HG02884 (cell line): ENCODE measurements at regions not wholly inside any gene's neighbourhood (a gene's known extent, or its start where the extent isn't known, plus 50 kb on each side); places are given as distances from the start of the nearest gene placed in this dataset.
"Not testable (repeated sequence)": the region's sequence is repeated elsewhere in the genome, so short reads cannot be mapped to it uniquely, and the experiment has no call there.

Experiments used
- ATAC-seq: cut with Tn5 transposase; IDR thresholded peaks from one replicate; pipeline ENCODE4 v1.9.1; 2021; ENCODE audit warnings: mild to moderate bottlenecking, moderate library complexity; ENCODE audit not compliant: unreplicated experiment

- ATAC-seq: no peak
Observed at GRCh38 chr10:81200801-81201200, 663.1 kb downstream of the SH2D4B start.

- not testable (repeated sequence) for ATAC-seq
Observed at GRCh38 chr10:81207359-81207758, 667.6 kb upstream of the NRG3 start.

GRCh38 chr10:81213370-81213769, 661.6 kb upstream of the NRG3 start:
- ATAC-seq: no peak

- ATAC-seq: no peak
Observed at GRCh38 chr10:81215498-81215897, 659.5 kb upstream of the NRG3 start.

GRCh38 chr10:81216949-81217348, 658.0 kb upstream of the NRG3 start:
- ATAC-seq: no peak

- ATAC-seq: no peak
Observed at GRCh38 chr10:81218307-81218706, 656.7 kb upstream of the NRG3 start.

GRCh38 chr10:81219758-81220157, 655.2 kb upstream of the NRG3 start:
- no peak for ATAC-seq

GRCh38 chr10:81248886-81249285, 626.1 kb upstream of the NRG3 start:
- ATAC-seq: no peak

GRCh38 chr10:81251457-81252115, 623.4 kb upstream of the NRG3 start:
- no peak for ATAC-seq

- not testable (repeated sequence) for ATAC-seq
Observed at GRCh38 chr10:81264991-81265390, 610.0 kb upstream of the NRG3 start.

- ATAC-seq: no peak
Observed at GRCh38 chr10:81270051-81270450, 604.9 kb upstream of the NRG3 start.

- ATAC-seq: no peak
Observed at GRCh38 chr10:81280497-81281479, 594.2 kb upstream of the NRG3 start.

GRCh38 chr10:81288544-81288943, 586.5 kb upstream of the NRG3 start:
- ATAC-seq: no peak

GRCh38 chr10:81297292-81297691, 577.7 kb upstream of the NRG3 start:
- ATAC-seq: no peak

- ATAC-seq: no peak
Observed at GRCh38 chr10:81303656-81304055, 571.3 kb upstream of the NRG3 start.

GRCh38 chr10:81306971-81307782, 567.8 kb upstream of the NRG3 start:
- no peak for ATAC-seq

GRCh38 chr10:81309041-81309552, 565.9 kb upstream of the NRG3 start:
- no peak for ATAC-seq

GRCh38 chr10:81314471-81314870, 560.5 kb upstream of the NRG3 start:
- no peak for ATAC-seq

- no peak for ATAC-seq
Observed at GRCh38 chr10:81315026-81315425, 560.0 kb upstream of the NRG3 start.

GRCh38 chr10:81348003-81348402, 527.0 kb upstream of the NRG3 start:
- no peak for ATAC-seq

GRCh38 chr10:81367132-81367531, 507.9 kb upstream of the NRG3 start:
- ATAC-seq: no peak
